Activated naive CD4-positive, alpha-beta T cell treated with anti-CD3 and anti-CD28 coated beads, Interleukin-2, amount 50 U/mL, for 16 hours (primary cell): ENCODE measurements at regions not wholly inside any gene's neighbourhood (a gene's known extent, or its start where the extent isn't known, plus 50 kb on each side); places are given as distances from the start of the nearest gene placed in this dataset.

Source experiments
- DNase-seq: peaks from one replicate; pipeline ENCODE4 v3.0.0-alpha.2; 2020

- DNase-seq: no peak
Observed at GRCh38 chr5:116703328-116703727, 128.7 kb upstream of the SEMA6A start.

GRCh38 chr5:116702776-116703175 is 128.2 kb upstream of the SEMA6A start:
- DNase-seq: no peak

GRCh38 chr5:116699332-116699731 is 124.7 kb upstream of the SEMA6A start:
- DNase-seq: no peak

GRCh38 chr5:116696366-116696765 is 121.7 kb upstream of the SEMA6A start:
- no peak for DNase-seq

- DNase-seq: no peak
Observed at GRCh38 chr5:116695681-116696080, 121.1 kb upstream of the SEMA6A start.

GRCh38 chr5:116686438-116686837 is 111.8 kb upstream of the SEMA6A start:
- no peak for DNase-seq

- no peak for DNase-seq
Observed at GRCh38 chr5:116685931-116686330, 111.3 kb upstream of the SEMA6A start.

- no peak for DNase-seq
Observed at GRCh38 chr5:116685069-116685468, 110.4 kb upstream of the SEMA6A start.

- DNase-seq: no peak
Observed at GRCh38 chr5:116681334-116682013, 106.9 kb upstream of the SEMA6A start.

- DNase-seq: no peak
Observed at GRCh38 chr5:116675626-116675910, 100.9 kb upstream of the SEMA6A start.

GRCh38 chr5:116674881-116675625 is 100.4 kb upstream of the SEMA6A start:
- no peak for DNase-seq

GRCh38 chr5:116673453-116673852 is 98.8 kb upstream of the SEMA6A start:
- DNase-seq: no peak

GRCh38 chr5:116672203-116672602 is 97.6 kb upstream of the SEMA6A start:
- DNase-seq: no peak

GRCh38 chr5:116671211-116671736 is 96.7 kb upstream of the SEMA6A start:
- DNase-seq: no peak

- DNase-seq: no peak
Observed at GRCh38 chr5:116669261-116670031, 94.8 kb upstream of the SEMA6A start.

- no peak for DNase-seq
Observed at GRCh38 chr5:116668390-116668789, 93.8 kb upstream of the SEMA6A start.

GRCh38 chr5:116666901-116667300 is 92.3 kb upstream of the SEMA6A start:
- DNase-seq: no peak

GRCh38 chr5:116664988-116665387 is 90.4 kb upstream of the SEMA6A start:
- no peak for DNase-seq

- no peak for DNase-seq
Observed at GRCh38 chr5:116663081-116663480, 88.5 kb upstream of the SEMA6A start.

- no peak for DNase-seq
Observed at GRCh38 chr5:116661419-116661818, 86.8 kb upstream of the SEMA6A start.

- DNase-seq: no peak
Observed at GRCh38 chr5:116660929-116661328, 86.3 kb upstream of the SEMA6A start.

GRCh38 chr5:116658830-116659229 is 84.2 kb upstream of the SEMA6A start:
- DNase-seq: no peak

- DNase-seq: no peak
Observed at GRCh38 chr5:116658141-116658540, 83.5 kb upstream of the SEMA6A start.

- no peak for DNase-seq
Observed at GRCh38 chr5:116655431-116655830, 80.8 kb upstream of the SEMA6A start.
